Testis (tissue), 2 donors: ENCODE measurements at regions not wholly inside any gene's neighbourhood (a gene's known extent, or its start where the extent isn't known, plus 50 kb on each side); places are given as distances from the start of the nearest gene placed in this dataset.

ENCODE experiments used
- POLR2A ChIP-seq: fragments of 450-650 bp; IDR thresholded peaks from one replicate; pipeline ENCODE4 v1.6.1; 2017; ENCODE audit warnings: antibody characterized with exemption, mild to moderate bottlenecking, moderate library complexity
- TF ChIP-seq, protein P1 (sequence below), 3 experiments: fragments of 450-650 bp in 2 of 3; fragments of 200-600 bp in 1 of 3; sonication (generic) in 1 of 3; IDR thresholded peaks; one replicate each; pipeline ENCODE4 v1.5.1; 2016 to 2019; ENCODE audit warnings: antibody characterized with exemption in 3 of 3, mild to moderate bottlenecking in 2 of 3, moderate library complexity in 1 of 3

DNA sequence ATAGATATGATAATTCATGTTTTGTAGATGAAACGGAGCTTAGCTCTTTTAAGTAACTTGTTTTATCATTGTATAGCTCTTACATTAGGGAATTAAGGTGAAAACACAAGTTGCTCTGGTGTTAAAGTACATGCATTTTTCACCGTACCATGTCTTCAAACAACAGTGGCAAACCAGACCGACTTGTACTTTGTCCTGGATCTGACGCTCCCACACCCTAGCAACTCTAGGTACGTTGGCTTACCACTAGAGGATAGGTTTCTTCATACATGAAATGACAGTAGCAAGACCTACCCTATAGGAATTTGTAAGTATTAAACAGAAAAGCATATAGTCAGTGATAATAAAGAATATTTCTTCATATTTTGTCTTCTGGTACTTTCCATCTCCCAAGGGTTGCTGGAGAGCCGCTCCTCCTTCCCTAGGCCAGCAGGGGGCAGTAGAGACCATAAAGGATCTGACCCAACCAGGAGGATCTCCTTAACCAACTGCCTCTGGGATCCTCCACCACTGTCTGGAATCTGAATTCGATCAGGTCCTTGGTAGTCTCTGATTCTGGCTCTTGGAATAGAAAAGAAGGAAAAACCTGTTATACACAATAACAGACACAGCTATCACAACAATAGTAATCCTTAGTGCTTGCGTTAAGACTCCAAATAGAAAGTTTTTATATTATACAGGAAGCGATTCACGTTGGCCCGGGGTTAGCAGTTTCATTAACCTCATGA is 136.7 kb downstream of the CAVIN4 start:
- TF ChIP-seq, protein P1, sequence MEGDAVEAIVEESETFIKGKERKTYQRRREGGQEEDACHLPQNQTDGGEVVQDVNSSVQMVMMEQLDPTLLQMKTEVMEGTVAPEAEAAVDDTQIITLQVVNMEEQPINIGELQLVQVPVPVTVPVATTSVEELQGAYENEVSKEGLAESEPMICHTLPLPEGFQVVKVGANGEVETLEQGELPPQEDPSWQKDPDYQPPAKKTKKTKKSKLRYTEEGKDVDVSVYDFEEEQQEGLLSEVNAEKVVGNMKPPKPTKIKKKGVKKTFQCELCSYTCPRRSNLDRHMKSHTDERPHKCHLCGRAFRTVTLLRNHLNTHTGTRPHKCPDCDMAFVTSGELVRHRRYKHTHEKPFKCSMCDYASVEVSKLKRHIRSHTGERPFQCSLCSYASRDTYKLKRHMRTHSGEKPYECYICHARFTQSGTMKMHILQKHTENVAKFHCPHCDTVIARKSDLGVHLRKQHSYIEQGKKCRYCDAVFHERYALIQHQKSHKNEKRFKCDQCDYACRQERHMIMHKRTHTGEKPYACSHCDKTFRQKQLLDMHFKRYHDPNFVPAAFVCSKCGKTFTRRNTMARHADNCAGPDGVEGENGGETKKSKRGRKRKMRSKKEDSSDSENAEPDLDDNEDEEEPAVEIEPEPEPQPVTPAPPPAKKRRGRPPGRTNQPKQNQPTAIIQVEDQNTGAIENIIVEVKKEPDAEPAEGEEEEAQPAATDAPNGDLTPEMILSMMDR (IDR thresholded peaks at IDR 0.05), result peak; percentile 59 to 86 (median 64)
- TF ChIP-seq POLR2A, result no peak
